ENCODE measurements at regions not wholly inside any gene's neighbourhood (a gene's known extent, or its start where the extent isn't known, plus 50 kb on each side); places are given as distances from the start of the nearest gene placed in this dataset.

DNA sequence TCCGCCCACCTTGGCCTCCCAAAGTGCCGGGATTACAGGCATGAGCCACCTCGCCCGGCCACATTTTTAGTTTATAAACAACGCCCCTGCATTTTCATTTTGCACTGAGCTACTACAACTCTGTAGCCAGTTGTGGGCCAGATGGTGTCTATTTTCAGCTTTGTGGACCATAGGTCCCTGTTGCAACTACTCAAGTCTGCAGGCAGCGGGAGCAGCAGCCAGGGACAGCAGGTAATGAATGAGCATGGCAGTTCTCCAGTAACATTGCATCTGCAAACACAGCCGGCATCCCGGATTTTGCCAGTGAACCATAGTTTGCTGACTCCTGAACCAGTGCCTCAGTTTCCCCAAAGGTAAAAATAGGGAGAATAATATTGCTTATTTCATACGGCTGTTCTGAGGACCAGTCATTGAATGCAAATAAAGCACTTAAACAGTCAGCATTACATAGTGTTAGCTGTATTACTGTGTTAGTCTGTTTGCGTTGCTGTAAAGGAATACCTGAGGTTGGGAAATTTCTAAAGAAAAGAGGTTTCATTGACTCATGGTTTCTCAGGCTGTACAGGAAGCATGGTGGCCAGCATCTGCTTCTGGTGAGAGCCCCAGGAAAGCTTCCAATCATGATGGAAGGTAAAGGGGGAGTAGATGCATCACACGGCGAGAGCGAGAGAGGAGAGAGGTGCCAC, 65.5 kb upstream of the SLC45A1 start:
- WGBS = 73% methylated on average over 13 of the region's 13 CpGs
- no peaks in the 10 kb centered on the region for H3K9me3 ChIP-seq
- no peak overlapping the region for H3K27ac ChIP-seq
- no peaks in the 10 kb centered on the region for H3K4me1 ChIP-seq (replicated peaks)
- H3K36me3 ChIP-seq = no peaks in the 10 kb centered on the region
- DNase-seq (ENCODE audit: low spot score) = no peak
- intact Hi-C loops (cut with DNase I) = no loop called here
- H3K4me3 ChIP-seq = no peak overlapping the region
- peak; percentile 19 for TF ChIP-seq POLR2AphosphoS5 (IDR thresholded peaks at IDR 0.05)
- TF ChIP-seq, protein P1, sequence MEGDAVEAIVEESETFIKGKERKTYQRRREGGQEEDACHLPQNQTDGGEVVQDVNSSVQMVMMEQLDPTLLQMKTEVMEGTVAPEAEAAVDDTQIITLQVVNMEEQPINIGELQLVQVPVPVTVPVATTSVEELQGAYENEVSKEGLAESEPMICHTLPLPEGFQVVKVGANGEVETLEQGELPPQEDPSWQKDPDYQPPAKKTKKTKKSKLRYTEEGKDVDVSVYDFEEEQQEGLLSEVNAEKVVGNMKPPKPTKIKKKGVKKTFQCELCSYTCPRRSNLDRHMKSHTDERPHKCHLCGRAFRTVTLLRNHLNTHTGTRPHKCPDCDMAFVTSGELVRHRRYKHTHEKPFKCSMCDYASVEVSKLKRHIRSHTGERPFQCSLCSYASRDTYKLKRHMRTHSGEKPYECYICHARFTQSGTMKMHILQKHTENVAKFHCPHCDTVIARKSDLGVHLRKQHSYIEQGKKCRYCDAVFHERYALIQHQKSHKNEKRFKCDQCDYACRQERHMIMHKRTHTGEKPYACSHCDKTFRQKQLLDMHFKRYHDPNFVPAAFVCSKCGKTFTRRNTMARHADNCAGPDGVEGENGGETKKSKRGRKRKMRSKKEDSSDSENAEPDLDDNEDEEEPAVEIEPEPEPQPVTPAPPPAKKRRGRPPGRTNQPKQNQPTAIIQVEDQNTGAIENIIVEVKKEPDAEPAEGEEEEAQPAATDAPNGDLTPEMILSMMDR (IDR thresholded peaks at IDR 0.05) = no peak
- TF ChIP-seq POLR2A (IDR thresholded peaks at IDR 0.05) = no peak
- no peaks in the 10 kb centered on the region for H3K27me3 ChIP-seq (replicated peaks; ENCODE audit: insufficient read depth)

DNA sequence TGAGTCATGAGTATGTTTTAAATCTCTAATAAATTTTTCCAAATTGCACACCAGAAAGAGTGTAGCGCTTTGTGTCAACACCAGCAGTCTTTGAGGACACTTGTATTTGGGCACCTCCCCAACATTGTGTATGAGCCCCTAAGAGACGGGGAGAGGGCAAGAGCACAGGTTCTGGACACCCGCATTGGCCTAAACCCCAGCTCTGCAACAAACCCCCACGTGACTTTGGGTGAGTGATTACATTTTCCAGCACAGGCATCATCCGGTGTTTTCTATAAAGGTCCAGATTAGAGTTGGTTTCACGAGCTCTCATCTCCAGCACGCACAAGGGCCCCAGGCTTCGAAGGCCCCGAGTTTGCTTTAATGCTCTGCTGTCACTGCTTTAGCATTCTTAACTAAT, 66.3 kb upstream of the SLC45A1 start:
- no peaks in the 10 kb centered on the region for H3K9me3 ChIP-seq
- no peaks in the 10 kb centered on the region for H3K27me3 ChIP-seq (replicated peaks; ENCODE audit: insufficient read depth)
- WGBS = 87% methylated on average over 9 of the region's 9 CpGs
- no peak for DNase-seq (ENCODE audit: low spot score)
- no peak overlapping the region for H3K4me3 ChIP-seq
- no peak for TF ChIP-seq POLR2AphosphoS5 (IDR thresholded peaks at IDR 0.05)
- TF ChIP-seq, protein P1 (IDR thresholded peaks at IDR 0.05) = no peak
- TF ChIP-seq POLR2A (IDR thresholded peaks at IDR 0.05) = no peak
- H3K4me1 ChIP-seq (replicated peaks) = no peaks in the 10 kb centered on the region
- no peak overlapping the region for H3K27ac ChIP-seq
- intact Hi-C loops (cut with DNase I) = no loop called here
- no peaks in the 10 kb centered on the region for H3K36me3 ChIP-seq

DNA sequence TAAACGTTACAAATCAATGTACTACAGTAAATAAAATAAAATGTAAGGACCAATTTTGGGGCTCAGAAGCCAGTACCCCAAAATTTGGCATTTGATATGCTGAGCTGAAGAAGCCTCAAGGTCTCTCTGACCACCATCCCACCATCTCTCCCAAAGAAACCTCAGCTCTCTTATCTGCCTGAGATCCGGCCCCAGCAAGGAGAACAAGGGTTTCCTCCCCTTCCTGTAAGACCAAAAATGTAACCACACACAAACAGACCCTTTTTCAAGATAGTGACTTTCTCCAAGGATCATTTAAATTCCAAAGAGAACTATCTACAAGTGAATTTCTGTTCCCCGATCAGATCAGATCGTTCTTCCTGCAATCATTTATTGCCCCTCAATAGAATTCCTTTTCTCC, 68.1 kb upstream of the SLC45A1 start:
- no peak overlapping the region for H3K4me3 ChIP-seq
- H3K9me3 ChIP-seq = no peaks in the 10 kb centered on the region
- no peak for TF ChIP-seq POLR2A (IDR thresholded peaks at IDR 0.05)
- no peak for TF ChIP-seq POLR2AphosphoS5 (IDR thresholded peaks at IDR 0.05)
- TF ChIP-seq, protein P1 (IDR thresholded peaks at IDR 0.05) = no peak
- no peaks in the 10 kb centered on the region for H3K4me1 ChIP-seq (replicated peaks)
- WGBS = 64% methylated on average over 4 of the region's 4 CpGs
- intact Hi-C loops (cut with DNase I) = no loop called here
- no peak for DNase-seq (ENCODE audit: low spot score)
- no peaks in the 10 kb centered on the region for H3K27me3 ChIP-seq (replicated peaks; ENCODE audit: insufficient read depth)
- H3K27ac ChIP-seq = no peak overlapping the region
- no peaks in the 10 kb centered on the region for H3K36me3 ChIP-seq

DNA sequence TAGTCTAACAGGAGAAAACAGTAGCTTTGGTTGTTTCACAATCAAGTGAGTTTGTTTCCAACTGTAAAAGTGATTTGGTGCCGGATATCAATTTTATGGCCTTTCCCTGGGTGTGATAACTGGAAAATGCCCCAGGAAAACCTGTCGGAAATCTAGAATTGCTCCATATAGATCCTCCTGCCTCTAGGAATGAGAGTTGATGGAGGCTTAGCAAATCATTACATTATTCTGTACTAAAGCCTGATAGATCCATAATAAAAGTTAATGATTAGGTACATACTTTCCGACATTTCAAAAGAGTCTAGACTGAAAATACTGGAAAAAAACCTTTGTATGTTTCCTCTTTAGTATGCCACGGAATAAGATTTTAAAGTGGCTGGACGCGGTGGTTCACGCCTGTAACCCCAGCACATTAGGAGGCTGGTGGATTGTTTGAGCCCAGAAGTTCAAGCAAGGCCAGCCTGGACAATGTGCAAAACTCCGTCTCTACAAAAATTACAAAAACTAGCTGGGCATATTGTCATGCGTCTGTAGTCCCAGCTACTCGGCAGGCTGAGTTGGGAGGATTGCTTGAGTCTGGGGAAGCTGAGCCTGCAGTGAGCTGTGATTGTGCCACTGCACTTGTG, 70.0 kb upstream of the SLC45A1 start:
- H3K4me3 ChIP-seq = no peak overlapping the region
- DNase-seq (ENCODE audit: low spot score) = no peak
- no peaks in the 10 kb centered on the region for H3K36me3 ChIP-seq
- intact Hi-C loops (cut with DNase I) = no loop called here
- TF ChIP-seq POLR2AphosphoS5 (IDR thresholded peaks at IDR 0.05) (peak; percentile 29), POLR2A (IDR thresholded peaks at IDR 0.05) (no peak)
- TF ChIP-seq, protein P1 (IDR thresholded peaks at IDR 0.05) = no peak
- no peaks in the 10 kb centered on the region for H3K9me3 ChIP-seq
- H3K4me1 ChIP-seq (replicated peaks) = no peaks in the 10 kb centered on the region
- no peak overlapping the region for H3K27ac ChIP-seq
- H3K27me3 ChIP-seq (replicated peaks; ENCODE audit: insufficient read depth) = no peaks in the 10 kb centered on the region
- WGBS = 78% methylated on average over 10 of the region's 10 CpGs

DNA sequence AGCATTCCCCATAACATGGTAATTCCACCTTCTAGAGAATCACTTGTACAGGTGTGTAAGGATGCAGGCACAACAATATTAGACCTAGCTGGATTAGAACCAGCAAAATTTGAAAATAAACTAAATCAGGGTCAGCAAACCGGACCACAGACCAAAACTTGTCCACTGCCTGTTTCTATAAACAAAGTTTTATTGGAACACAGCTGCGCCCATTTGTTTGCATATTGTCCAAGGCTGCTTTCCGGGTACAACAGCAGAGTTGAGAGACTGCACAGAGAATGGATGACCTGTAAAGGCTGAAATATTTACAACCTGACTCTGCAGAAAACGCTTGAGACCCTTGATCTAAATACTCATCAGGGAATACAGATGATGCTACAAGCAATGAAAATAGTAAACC, 73.6 kb upstream of the SLC45A1 start:
- no peaks in the 10 kb centered on the region for H3K27me3 ChIP-seq (replicated peaks; ENCODE audit: insufficient read depth)
- intact Hi-C loops (cut with DNase I) = no loop called here
- 55% methylated on average over 4 of the region's 4 CpGs for WGBS

More for the DNA sequence above, 73.6 kb upstream of the SLC45A1 start:
- Histone ChIP-seq H3K27ac (peak overlapping the region in 1 of 2 donors; percentile 38), H3K4me1 (replicated peaks) (peaks cover under 1% of the 10 kb centered on the region), H3K36me3 (no peaks in the 10 kb centered on the region), H3K4me3 (no peak overlapping the region), H3K9me3 (no peaks in the 10 kb centered on the region)
- DNase-seq (ENCODE audit: low spot score) = no peak
- TF ChIP-seq POLR2A (IDR thresholded peaks at IDR 0.05) = no peak
- peak; percentile 24 for TF ChIP-seq POLR2AphosphoS5 (IDR thresholded peaks at IDR 0.05)
- TF ChIP-seq, protein P1 (IDR thresholded peaks at IDR 0.05) = no peak

Data from prostate gland (tissue), 2 donors.